OCI-LY1 (cell line): ENCODE measurements at regions not wholly inside any gene's neighbourhood (a gene's known extent, or its start where the extent isn't known, plus 50 kb on each side); places are given as distances from the start of the nearest gene placed in this dataset.

Source experiments
- EZH2 ChIP-seq: fragments of 200-600 bp; sonication (generic), shearing (Covaris generic); IDR thresholded peaks from 2 replicates; pipeline ENCODE4 v1.8.0; 2017; ENCODE audit warnings: borderline replicate concordance, mixed run types, mild to moderate bottlenecking, antibody characterized with exemption, low read length, moderate library complexity, mixed read lengths
- TF ChIP-seq, protein P1 (sequence below): fragments of 200-600 bp; sonication (generic), shearing (Covaris generic); IDR thresholded peaks from 2 replicates; pipeline ENCODE4 v1.5.1; 2017; ENCODE audit warnings: mild to moderate bottlenecking, antibody characterized with exemption, low read length, moderate library complexity, mixed read lengths

DNA sequence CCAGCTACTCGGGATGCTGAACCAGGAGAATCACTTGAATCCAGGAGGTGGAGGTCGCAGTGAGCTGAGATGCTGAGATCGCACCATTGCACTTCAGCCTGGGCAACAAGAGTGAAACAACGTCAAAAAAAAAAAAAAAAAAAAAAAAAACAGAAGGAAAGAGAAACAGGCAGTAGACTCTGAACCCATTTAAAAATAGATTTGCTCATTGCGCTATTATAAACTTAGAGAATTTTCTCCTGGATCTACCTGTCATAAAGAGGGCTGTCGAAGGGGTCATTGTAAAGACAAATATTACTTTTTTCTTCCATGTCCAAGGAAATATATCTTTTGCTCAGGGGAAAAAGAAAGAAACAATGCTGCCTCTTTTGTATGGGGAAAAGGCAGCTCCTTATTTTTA is 425.0 kb upstream of the ID2 start:
- TF ChIP-seq, protein P1, sequence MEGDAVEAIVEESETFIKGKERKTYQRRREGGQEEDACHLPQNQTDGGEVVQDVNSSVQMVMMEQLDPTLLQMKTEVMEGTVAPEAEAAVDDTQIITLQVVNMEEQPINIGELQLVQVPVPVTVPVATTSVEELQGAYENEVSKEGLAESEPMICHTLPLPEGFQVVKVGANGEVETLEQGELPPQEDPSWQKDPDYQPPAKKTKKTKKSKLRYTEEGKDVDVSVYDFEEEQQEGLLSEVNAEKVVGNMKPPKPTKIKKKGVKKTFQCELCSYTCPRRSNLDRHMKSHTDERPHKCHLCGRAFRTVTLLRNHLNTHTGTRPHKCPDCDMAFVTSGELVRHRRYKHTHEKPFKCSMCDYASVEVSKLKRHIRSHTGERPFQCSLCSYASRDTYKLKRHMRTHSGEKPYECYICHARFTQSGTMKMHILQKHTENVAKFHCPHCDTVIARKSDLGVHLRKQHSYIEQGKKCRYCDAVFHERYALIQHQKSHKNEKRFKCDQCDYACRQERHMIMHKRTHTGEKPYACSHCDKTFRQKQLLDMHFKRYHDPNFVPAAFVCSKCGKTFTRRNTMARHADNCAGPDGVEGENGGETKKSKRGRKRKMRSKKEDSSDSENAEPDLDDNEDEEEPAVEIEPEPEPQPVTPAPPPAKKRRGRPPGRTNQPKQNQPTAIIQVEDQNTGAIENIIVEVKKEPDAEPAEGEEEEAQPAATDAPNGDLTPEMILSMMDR = no peak
- no peak for TF ChIP-seq EZH2
